ENCODE measurements at regions not wholly inside any gene's neighbourhood (a gene's known extent, or its start where the extent isn't known, plus 50 kb on each side); places are given as distances from the start of the nearest gene placed in this dataset.

DNA sequence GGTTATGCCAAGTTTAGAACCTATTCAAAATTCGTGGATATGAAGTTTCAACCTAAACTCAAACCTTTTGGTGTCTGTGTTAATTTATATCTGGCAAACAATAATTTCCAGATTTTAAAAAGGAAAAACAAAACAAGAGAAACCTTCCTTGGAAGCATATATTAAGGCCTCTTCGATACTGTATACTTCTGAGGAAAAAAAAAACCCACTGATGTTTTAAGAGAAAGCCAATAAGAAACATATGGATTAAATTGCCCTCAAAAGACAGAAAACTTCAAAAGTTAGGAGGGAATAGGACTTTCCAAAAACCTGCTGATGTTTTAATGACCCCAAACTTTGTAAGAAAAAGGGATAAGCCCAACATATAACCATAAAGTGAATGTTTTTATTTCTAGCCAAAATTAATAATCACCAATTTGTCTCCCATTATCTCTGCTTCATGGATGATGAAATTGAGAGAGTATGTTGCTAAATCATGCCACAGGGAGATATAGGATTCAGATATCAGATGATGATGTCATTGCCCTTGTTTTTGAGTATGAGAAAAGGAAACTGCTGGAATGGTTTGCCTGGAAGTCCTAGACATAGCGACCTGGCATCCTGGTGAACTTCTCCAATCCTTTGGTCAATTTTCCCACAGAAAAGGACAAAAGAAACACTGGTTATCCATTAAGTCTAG is 423.9 kb downstream of the DMRT2 start:
- no peak overlapping the region for H3K4me2 ChIP-seq (ENCODE audit: low read length)
- TF ChIP-seq TAF1 (IDR thresholded peaks at IDR 0.05; ENCODE audit: low read depth) (no peak), RAD21 (conservative IDR thresholded peaks at IDR 0.05) (no peak), CTCF (IDR thresholded peaks at IDR 0.05; ENCODE audit: poor library complexity, severe bottlenecking) (no peak), EP300 (conservative IDR thresholded peaks at IDR 0.05; ENCODE audit: poor library complexity, severe bottlenecking) (no peak), REST (IDR thresholded peaks at IDR 0.05; ENCODE audit: borderline replicate concordance) (no peak), SMC3 (conservative IDR thresholded peaks at IDR 0.05; ENCODE audit: poor library complexity) (no peak), POLR2AphosphoS5 (IDR thresholded peaks at IDR 0.05) (no peak), MXI1 (conservative IDR thresholded peaks at IDR 0.05; ENCODE audit: poor library complexity, severe bottlenecking) (no peak), EZH2 (IDR thresholded peaks at IDR 0.05; ENCODE audit: borderline replicate concordance, insufficient read depth, low read length, poor library complexity, severe bottlenecking) (no peak)
- no peak overlapping the region for H3K4me3 ChIP-seq (ENCODE audit: low read length)
- H3F3A ChIP-seq (ENCODE audit: insufficient read depth, low read length, poor library complexity, severe bottlenecking) = no peaks in the 10 kb centered on the region
- no peaks in the 10 kb centered on the region for H4K20me1 ChIP-seq (ENCODE audit: insufficient read depth)
- no peaks in the 10 kb centered on the region for H3K79me2 ChIP-seq (replicated peaks; ENCODE audit: insufficient read depth, low read length)
- H3K36me3 ChIP-seq (ENCODE audit: insufficient read depth, low read length) = no peaks in the 10 kb centered on the region
- no peaks in the 10 kb centered on the region for H3K9me2 ChIP-seq (ENCODE audit: insufficient read depth, low read length)
- H2AFZ ChIP-seq (ENCODE audit: low read depth, low read length) = no peak overlapping the region
- no peak overlapping the region for H3K9ac ChIP-seq (ENCODE audit: low read length)
- no peak overlapping the region for H3K27ac ChIP-seq (ENCODE audit: low read length)
- no peaks in the 10 kb centered on the region for H3K27me3 ChIP-seq (ENCODE audit: insufficient read depth, low read depth, low read length)
- H3K9me3 ChIP-seq (ENCODE audit: low read length) = no peaks in the 10 kb centered on the region

DNA sequence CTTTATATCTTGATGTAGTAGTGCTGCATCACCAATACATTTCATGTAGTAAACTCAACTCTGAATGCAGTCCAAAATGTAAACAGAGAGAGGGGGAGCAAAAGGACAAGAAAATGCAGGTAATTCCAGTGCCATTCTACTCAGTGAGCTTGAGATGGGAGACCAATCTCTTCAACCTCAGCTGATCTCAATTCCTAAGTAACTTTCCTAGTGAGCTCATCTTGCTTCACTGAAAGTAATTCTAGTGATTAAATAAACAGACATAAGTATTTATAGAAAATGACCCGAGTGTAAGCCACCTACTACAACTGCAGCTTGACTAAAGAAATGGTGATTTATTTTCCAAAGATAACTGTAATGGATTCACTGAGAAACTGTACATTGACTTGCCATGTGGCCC is 424.5 kb downstream of the DMRT2 start:
- Histone ChIP-seq H3K27ac (ENCODE audit: low read length) (no peak overlapping the region), H3K9me3 (ENCODE audit: low read length) (no peaks in the 10 kb centered on the region), H3K9ac (ENCODE audit: low read length) (no peak overlapping the region), H3K79me2 (replicated peaks; ENCODE audit: insufficient read depth, low read length) (no peaks in the 10 kb centered on the region), H3K4me3 (ENCODE audit: low read length) (no peak overlapping the region), H3K27me3 (ENCODE audit: insufficient read depth, low read depth, low read length) (no peaks in the 10 kb centered on the region), H3K36me3 (ENCODE audit: insufficient read depth, low read length) (no peaks in the 10 kb centered on the region), H3K4me2 (ENCODE audit: low read length) (no peak overlapping the region), H3F3A (ENCODE audit: insufficient read depth, low read length, poor library complexity, severe bottlenecking) (no peaks in the 10 kb centered on the region), H4K20me1 (ENCODE audit: insufficient read depth) (no peaks in the 10 kb centered on the region), H2AFZ (ENCODE audit: low read depth, low read length) (no peak overlapping the region), H3K9me2 (ENCODE audit: insufficient read depth, low read length) (no peaks in the 10 kb centered on the region)
- TF ChIP-seq MXI1 (conservative IDR thresholded peaks at IDR 0.05; ENCODE audit: poor library complexity, severe bottlenecking) (no peak), EZH2 (IDR thresholded peaks at IDR 0.05; ENCODE audit: borderline replicate concordance, insufficient read depth, low read length, poor library complexity, severe bottlenecking) (no peak)

All from neural cell (in vitro differentiated cells).